ENCODE measurements at regions not wholly inside any gene's neighbourhood (a gene's known extent, or its start where the extent isn't known, plus 50 kb on each side); places are given as distances from the start of the nearest gene placed in this dataset.
A peak's percentile ranks its signal among the peaks of the same experiment; 100 is the strongest.

DNA sequence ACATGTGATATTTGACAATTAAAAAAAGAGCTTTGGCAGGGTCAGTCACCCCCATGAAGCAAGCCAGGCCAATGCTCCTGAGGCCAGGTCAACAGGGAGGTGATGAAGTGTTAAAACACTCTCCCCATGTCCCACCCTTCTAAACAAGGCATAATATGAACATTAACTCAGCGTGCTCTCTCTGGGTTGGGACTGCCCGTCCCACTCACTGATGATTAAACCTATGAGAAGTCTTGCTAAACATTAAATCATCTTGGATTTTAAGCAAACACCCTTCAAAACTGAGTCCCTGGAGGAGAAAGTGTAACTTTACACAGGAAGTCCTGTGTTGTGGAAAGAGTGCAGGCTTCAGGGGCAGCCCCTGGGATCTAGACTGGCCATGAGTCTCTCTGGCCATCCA is 558.5 kb downstream of the CD83 start:
- Mint-ChIP-seq H3K27me3 (ENCODE audit: low read depth) (no peaks in the 10 kb centered on the region; the same call in 1 of the 2 replicates), H3K27ac (no peak overlapping the region), H3K9me3 (no peaks in the 10 kb centered on the region), H3K4me1 (peaks cover 15% of the 10 kb centered on the region), H3K4me3 (no peak overlapping the region), H3K36me3 (no peaks in the 10 kb centered on the region)
- TF ChIP-seq, protein P1, sequence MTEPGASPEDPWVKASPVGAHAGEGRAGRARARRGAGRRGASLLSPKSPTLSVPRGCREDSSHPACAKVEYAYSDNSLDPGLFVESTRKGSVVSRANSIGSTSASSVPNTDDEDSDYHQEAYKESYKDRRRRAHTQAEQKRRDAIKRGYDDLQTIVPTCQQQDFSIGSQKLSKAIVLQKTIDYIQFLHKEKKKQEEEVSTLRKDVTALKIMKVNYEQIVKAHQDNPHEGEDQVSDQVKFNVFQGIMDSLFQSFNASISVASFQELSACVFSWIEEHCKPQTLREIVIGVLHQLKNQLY (CRISPR knock-in tag; IDR thresholded peaks at IDR 0.05), result no peak
- TF ChIP-seq IRF2 (CRISPR knock-in tag; IDR thresholded peaks at IDR 0.05; ENCODE audit: borderline replicate concordance, low read depth), result no peak
- TF ChIP-seq SP1 (CRISPR knock-in tag; conservative IDR thresholded peaks at IDR 0.05), result no peak
- TF ChIP-seq, protein P2, sequence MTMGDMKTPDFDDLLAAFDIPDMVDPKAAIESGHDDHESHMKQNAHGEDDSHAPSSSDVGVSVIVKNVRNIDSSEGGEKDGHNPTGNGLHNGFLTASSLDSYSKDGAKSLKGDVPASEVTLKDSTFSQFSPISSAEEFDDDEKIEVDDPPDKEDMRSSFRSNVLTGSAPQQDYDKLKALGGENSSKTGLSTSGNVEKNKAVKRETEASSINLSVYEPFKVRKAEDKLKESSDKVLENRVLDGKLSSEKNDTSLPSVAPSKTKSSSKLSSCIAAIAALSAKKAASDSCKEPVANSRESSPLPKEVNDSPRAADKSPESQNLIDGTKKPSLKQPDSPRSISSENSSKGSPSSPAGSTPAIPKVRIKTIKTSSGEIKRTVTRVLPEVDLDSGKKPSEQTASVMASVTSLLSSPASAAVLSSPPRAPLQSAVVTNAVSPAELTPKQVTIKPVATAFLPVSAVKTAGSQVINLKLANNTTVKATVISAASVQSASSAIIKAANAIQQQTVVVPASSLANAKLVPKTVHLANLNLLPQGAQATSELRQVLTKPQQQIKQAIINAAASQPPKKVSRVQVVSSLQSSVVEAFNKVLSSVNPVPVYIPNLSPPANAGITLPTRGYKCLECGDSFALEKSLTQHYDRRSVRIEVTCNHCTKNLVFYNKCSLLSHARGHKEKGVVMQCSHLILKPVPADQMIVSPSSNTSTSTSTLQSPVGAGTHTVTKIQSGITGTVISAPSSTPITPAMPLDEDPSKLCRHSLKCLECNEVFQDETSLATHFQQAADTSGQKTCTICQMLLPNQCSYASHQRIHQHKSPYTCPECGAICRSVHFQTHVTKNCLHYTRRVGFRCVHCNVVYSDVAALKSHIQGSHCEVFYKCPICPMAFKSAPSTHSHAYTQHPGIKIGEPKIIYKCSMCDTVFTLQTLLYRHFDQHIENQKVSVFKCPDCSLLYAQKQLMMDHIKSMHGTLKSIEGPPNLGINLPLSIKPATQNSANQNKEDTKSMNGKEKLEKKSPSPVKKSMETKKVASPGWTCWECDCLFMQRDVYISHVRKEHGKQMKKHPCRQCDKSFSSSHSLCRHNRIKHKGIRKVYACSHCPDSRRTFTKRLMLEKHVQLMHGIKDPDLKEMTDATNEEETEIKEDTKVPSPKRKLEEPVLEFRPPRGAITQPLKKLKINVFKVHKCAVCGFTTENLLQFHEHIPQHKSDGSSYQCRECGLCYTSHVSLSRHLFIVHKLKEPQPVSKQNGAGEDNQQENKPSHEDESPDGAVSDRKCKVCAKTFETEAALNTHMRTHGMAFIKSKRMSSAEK (CRISPR knock-in tag; IDR thresholded peaks at IDR 0.05; ENCODE audit: borderline replicate concordance), result no peak
- TF ChIP-seq, protein P3, sequence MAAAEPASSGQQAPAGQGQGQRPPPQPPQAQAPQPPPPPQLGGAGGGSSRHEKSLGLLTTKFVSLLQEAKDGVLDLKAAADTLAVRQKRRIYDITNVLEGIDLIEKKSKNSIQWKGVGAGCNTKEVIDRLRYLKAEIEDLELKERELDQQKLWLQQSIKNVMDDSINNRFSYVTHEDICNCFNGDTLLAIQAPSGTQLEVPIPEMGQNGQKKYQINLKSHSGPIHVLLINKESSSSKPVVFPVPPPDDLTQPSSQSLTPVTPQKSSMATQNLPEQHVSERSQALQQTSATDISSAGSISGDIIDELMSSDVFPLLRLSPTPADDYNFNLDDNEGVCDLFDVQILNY (CRISPR knock-in tag; IDR thresholded peaks at IDR 0.05), result no peak
- TF ChIP-seq, protein P4, sequence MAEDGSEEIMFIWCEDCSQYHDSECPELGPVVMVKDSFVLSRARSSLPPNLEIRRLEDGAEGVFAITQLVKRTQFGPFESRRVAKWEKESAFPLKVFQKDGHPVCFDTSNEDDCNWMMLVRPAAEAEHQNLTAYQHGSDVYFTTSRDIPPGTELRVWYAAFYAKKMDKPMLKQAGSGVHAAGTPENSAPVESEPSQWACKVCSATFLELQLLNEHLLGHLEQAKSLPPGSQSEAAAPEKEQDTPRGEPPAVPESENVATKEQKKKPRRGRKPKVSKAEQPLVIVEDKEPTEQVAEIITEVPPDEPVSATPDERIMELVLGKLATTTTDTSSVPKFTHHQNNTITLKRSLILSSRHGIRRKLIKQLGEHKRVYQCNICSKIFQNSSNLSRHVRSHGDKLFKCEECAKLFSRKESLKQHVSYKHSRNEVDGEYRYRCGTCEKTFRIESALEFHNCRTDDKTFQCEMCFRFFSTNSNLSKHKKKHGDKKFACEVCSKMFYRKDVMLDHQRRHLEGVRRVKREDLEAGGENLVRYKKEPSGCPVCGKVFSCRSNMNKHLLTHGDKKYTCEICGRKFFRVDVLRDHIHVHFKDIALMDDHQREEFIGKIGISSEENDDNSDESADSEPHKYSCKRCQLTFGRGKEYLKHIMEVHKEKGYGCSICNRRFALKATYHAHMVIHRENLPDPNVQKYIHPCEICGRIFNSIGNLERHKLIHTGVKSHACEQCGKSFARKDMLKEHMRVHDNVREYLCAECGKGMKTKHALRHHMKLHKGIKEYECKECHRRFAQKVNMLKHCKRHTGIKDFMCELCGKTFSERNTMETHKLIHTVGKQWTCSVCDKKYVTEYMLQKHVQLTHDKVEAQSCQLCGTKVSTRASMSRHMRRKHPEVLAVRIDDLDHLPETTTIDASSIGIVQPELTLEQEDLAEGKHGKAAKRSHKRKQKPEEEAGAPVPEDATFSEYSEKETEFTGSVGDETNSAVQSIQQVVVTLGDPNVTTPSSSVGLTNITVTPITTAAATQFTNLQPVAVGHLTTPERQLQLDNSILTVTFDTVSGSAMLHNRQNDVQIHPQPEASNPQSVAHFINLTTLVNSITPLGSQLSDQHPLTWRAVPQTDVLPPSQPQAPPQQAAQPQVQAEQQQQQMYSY (CRISPR knock-in tag; IDR thresholded peaks at IDR 0.05), result no peak
- TF ChIP-seq, protein P5, sequence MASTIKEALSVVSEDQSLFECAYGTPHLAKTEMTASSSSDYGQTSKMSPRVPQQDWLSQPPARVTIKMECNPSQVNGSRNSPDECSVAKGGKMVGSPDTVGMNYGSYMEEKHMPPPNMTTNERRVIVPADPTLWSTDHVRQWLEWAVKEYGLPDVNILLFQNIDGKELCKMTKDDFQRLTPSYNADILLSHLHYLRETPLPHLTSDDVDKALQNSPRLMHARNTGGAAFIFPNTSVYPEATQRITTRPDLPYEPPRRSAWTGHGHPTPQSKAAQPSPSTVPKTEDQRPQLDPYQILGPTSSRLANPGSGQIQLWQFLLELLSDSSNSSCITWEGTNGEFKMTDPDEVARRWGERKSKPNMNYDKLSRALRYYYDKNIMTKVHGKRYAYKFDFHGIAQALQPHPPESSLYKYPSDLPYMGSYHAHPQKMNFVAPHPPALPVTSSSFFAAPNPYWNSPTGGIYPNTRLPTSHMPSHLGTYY (CRISPR knock-in tag; IDR thresholded peaks at IDR 0.05), result no peak
- ATAC-seq (no peak), DNase-seq (ENCODE audit: low spot score) (no peak)
- ChIA-PET POLR2A (no interaction called here), CTCF (interaction anchor here (0.6 kb wide), 1 partner anchor 510 kb away, joined by 3 read pairs; no protein-coding TSS in a partner anchor)

DNA sequence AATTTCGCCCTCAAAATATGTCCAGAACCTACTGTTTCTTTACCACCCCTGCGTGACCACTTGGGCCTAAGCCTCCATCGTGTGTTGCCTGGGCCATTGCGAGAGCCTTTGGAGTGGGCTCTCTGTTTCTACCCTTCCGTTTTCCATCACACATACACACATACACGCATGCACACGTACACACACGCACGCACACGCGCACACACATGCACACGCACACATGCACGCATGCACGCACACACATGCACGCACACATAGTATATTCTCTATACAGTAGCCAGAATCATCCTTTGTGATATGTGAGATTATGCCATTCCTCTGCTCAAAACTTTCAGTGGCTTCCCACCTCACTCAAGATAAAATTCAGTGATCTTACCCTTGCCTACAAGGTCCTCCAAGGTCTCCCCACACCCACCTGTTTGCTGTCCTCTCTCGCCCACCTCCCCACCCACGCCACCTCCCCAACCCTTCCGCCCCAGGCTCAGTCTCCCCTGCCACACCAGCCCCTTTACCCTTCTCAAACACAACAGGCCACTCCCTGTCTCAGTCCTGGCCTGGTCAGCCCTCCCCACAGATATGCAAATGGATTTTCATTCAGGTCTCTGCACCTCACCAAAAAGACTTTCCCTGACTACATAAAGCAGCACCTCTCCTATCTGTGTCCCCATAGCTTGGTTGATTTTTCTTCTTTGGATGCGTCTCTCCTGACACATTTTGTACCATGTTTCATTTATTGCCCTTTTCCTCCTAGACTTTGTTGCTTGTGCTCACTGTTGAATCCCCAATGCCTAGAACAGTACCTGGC is 559.6 kb downstream of the CD83 start:
- H3K4me1 Mint-ChIP-seq, result peaks cover 15% of the 10 kb centered on the region
- H3K27me3 Mint-ChIP-seq (ENCODE audit: low read depth), result peaks cover 2% of the 10 kb centered on the region
- no peaks in the 10 kb centered on the region for H3K36me3 Mint-ChIP-seq
- ChIA-PET CTCF (no interaction called here), POLR2A (no interaction called here)
- DNase-seq (ENCODE audit: low spot score), result no peak
- H3K27ac Mint-ChIP-seq, result no peak overlapping the region
- peak; percentile 87 for ATAC-seq
- H3K9me3 Mint-ChIP-seq, result no peaks in the 10 kb centered on the region
- H3K4me3 Mint-ChIP-seq, result no peak overlapping the region
- TF ChIP-seq, protein P6, sequence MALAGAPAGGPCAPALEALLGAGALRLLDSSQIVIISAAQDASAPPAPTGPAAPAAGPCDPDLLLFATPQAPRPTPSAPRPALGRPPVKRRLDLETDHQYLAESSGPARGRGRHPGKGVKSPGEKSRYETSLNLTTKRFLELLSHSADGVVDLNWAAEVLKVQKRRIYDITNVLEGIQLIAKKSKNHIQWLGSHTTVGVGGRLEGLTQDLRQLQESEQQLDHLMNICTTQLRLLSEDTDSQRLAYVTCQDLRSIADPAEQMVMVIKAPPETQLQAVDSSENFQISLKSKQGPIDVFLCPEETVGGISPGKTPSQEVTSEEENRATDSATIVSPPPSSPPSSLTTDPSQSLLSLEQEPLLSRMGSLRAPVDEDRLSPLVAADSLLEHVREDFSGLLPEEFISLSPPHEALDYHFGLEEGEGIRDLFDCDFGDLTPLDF (CRISPR knock-in tag; IDR thresholded peaks at IDR 0.05), result no peak
- TF ChIP-seq NFE2L1 (CRISPR knock-in tag; IDR thresholded peaks at IDR 0.05) (0 out of 2 replicates have a peak, but pooled peaks have one; percentile 27), HMGA2 (CRISPR knock-in tag; IDR thresholded peaks at IDR 0.05) (no peak), MYBL2 (CRISPR knock-in tag; IDR thresholded peaks at IDR 0.05) (no peak)
